GM20000 (cell line): ENCODE measurements at regions not wholly inside any gene's neighbourhood (a gene's known extent, or its start where the extent isn't known, plus 50 kb on each side); places are given as distances from the start of the nearest gene placed in this dataset.

Experiments
- DNase-seq: peaks from one replicate; pipeline ENCODE4 v3.0.0; 2012; ENCODE audit warnings: low spot score
- TF ChIP-seq, protein P1 (sequence below): IDR thresholded peaks from 2 replicates; pipeline ENCODE4 v1.5.1; 2012; ENCODE audit warnings: mild to moderate bottlenecking, control low read depth; ENCODE audit errors: extremely low read depth, missing control alignments

DNA sequence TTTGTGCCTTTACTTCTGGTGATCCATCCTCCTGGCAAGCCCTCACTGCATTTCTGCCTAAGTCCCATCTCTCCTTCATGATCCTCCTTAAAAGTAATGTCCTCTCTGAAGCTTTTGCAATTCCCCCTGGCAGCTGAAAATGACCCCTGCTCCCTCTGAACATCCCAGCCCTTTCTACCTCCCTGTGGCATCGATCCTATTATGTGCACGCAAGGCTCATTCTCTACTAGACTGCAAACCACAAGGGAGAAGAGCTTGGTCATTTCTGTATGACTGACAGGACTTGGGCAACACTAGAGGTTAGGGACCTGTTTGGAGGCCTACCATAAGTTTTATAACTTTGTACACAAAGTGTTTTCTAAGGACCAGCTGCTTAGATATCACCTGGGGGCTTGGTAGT lies 50.8 kb upstream of the RAP2C start:
- no peak for DNase-seq
- TF ChIP-seq, protein P1, sequence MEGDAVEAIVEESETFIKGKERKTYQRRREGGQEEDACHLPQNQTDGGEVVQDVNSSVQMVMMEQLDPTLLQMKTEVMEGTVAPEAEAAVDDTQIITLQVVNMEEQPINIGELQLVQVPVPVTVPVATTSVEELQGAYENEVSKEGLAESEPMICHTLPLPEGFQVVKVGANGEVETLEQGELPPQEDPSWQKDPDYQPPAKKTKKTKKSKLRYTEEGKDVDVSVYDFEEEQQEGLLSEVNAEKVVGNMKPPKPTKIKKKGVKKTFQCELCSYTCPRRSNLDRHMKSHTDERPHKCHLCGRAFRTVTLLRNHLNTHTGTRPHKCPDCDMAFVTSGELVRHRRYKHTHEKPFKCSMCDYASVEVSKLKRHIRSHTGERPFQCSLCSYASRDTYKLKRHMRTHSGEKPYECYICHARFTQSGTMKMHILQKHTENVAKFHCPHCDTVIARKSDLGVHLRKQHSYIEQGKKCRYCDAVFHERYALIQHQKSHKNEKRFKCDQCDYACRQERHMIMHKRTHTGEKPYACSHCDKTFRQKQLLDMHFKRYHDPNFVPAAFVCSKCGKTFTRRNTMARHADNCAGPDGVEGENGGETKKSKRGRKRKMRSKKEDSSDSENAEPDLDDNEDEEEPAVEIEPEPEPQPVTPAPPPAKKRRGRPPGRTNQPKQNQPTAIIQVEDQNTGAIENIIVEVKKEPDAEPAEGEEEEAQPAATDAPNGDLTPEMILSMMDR = no peak
